Caco-2 (cell line): ENCODE measurements at regions not wholly inside any gene's neighbourhood (a gene's known extent, or its start where the extent isn't known, plus 50 kb on each side); places are given as distances from the start of the nearest gene placed in this dataset.
A peak's percentile ranks its signal among the peaks of the same experiment; 100 is the strongest.

ENCODE experiments used
- BruUV-seq: library from RNA; stranded (reverse); fragments of 400-500 nt; replicated peaks from 2 replicates; lab custom pipeline; 2021; lab: Mats Ljungman, UMichigan
- CTCF ChIA-PET: fragments of 300-600 bp; sonication (Branson Sonifier 250); formaldehyde crosslinking; loops from one replicate; lab custom pipeline; 2022; ENCODE audit warnings: antibody characterized with exemption; lab: Charles Lee
- POLR2A ChIA-PET: fragments of 300-600 bp; sonication (Branson Sonifier 250); formaldehyde crosslinking; loops from one replicate; lab custom pipeline; 2022; ENCODE audit warnings: antibody characterized with exemption; lab: Charles Lee
- DNase-seq, 2 experiments: peaks; one replicate each; pipeline versions ENCODE4 v3.0.0 to v3.0.0-alpha.2; 2020 to 2022
- H3K27me3 ChIP-seq: replicated peaks from 2 replicates; pipeline ENCODE4 v1.6.0; 2011; ENCODE audit warnings: low read length; ENCODE audit not compliant: control insufficient read depth, insufficient read depth
- H3K36me3 ChIP-seq: 2 replicates; pipeline ENCODE4 v1.5.1; 2011; ENCODE audit warnings: low read length; ENCODE audit not compliant: control insufficient read depth, insufficient read depth
- H3K4me1 ChIP-seq: fragments of 250-450 bp; sonication (Bioruptor Pico); 2 replicates; pipeline ENCODE4 v1.5.1; 2020; ENCODE audit warnings: mild to moderate bottlenecking
- H3K4me3 ChIP-seq: 2 replicates; pipeline ENCODE4 v1.5.1; 2011; ENCODE audit warnings: low read depth, mild to moderate bottlenecking, control low read depth, low read length
- H3K9me3 ChIP-seq: fragments of 250-450 bp; sonication (Bioruptor Pico); 2 replicates; pipeline ENCODE4 v1.5.1; 2020; ENCODE audit warnings: mild to moderate bottlenecking, moderate library complexity
- H3K27ac Mint-ChIP-seq: one replicate; pipeline ENCODE4 v1.8.0; 2022; ENCODE audit warnings: mixed read lengths; ENCODE audit not compliant: unreplicated experiment
- H3K27me3 Mint-ChIP-seq: one replicate; pipeline ENCODE4 v1.8.0; 2022; ENCODE audit warnings: mixed read lengths; ENCODE audit not compliant: insufficient read depth, unreplicated experiment
- H3K36me3 Mint-ChIP-seq: one replicate; pipeline ENCODE4 v1.8.0; 2022; ENCODE audit warnings: mild to moderate bottlenecking, mixed read lengths; ENCODE audit not compliant: insufficient read depth, unreplicated experiment
- H3K4me1 Mint-ChIP-seq: one replicate; pipeline ENCODE4 v1.8.0; 2022; ENCODE audit warnings: low read depth, mixed read lengths; ENCODE audit not compliant: unreplicated experiment
- H3K4me3 Mint-ChIP-seq: one replicate; pipeline ENCODE4 v1.8.0; 2022; ENCODE audit warnings: mild to moderate bottlenecking, moderate library complexity, mixed read lengths; ENCODE audit not compliant: unreplicated experiment
- H3K9me3 Mint-ChIP-seq: one replicate; pipeline ENCODE4 v1.8.0; 2022; ENCODE audit warnings: mixed read lengths; ENCODE audit not compliant: unreplicated experiment
- intact Hi-C: fragments of 100-400 bp; cut with micrococcal nuclease; formaldehyde crosslinking; loops from one replicate; pipeline ENCODE4 v1.10.0; 2022; ENCODE audit not compliant: unreplicated experiment
- TF ChIP-seq, protein P1 (sequence below), 2 experiments: fragments of 200-600 bp in 1 of 2; IDR thresholded peaks; 1 replicate in 1 of 2; 2 replicates in 1 of 2; pipeline versions ENCODE4 v1.5.1 to v1.8.0; 2011 to 2022; ENCODE audit warnings: antibody characterized with exemption in 1 of 2, control low read depth in 1 of 2, inconsistent platforms in 1 of 2, low read depth in 1 of 2, low read length in 1 of 2, mild to moderate bottlenecking in 1 of 2, moderate library complexity in 1 of 2; ENCODE audit not compliant: insufficient read depth in 1 of 2, severe bottlenecking in 1 of 2, unreplicated experiment in 1 of 2

DNA sequence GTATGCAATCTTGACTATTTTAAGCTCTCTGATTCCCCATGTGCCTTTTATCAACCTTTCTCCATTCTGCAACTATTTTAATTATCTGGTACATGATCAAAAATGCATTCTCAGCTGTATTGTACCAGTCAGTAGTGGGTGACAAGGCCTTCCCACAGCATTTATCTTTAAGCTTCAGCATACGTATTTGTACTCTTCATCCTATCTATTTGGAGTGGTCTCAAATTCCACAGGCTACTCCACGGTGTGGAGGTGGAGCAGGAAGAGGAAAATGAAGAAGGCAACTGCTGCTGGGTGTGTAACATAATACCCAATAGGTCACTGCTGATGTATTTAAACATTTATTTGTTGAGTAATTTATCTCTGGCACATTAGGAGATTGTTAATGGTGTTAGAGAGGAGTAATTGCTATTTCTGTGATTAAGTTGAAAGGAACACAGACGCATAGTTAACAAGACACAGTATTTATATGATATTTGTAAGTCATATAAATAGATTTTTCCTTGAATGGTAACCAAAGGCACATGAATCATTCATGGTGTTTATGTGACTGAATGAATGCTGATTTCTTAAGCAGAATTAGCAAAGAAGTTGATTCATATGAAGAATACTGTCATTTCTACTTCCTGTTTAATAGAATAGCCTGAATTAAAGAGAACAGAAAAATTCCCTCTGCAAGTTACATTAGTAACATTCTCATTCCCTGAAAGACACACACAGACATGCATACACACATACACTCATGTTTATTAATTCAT, 153.8 kb upstream of the NR3C1 start:
- Histone ChIP-seq H3K4me3 (no peak overlapping the region), H3K4me1 (peaks cover 37% of the 10 kb centered on the region), H3K36me3 (no peaks in the 10 kb centered on the region), H3K9me3 (no peaks in the 10 kb centered on the region), H3K27me3 (no peaks in the 10 kb centered on the region)
- no peak overlapping the region for H3K4me3 Mint-ChIP-seq
- no TSS peak for BruUV-seq
- CTCF ChIA-PET: no interaction called here
- peaks cover 37% of the 10 kb centered on the region for H3K4me1 Mint-ChIP-seq
- no peaks in the 10 kb centered on the region for H3K27me3 Mint-ChIP-seq
- no peak for DNase-seq
- TF ChIP-seq, protein P1, sequence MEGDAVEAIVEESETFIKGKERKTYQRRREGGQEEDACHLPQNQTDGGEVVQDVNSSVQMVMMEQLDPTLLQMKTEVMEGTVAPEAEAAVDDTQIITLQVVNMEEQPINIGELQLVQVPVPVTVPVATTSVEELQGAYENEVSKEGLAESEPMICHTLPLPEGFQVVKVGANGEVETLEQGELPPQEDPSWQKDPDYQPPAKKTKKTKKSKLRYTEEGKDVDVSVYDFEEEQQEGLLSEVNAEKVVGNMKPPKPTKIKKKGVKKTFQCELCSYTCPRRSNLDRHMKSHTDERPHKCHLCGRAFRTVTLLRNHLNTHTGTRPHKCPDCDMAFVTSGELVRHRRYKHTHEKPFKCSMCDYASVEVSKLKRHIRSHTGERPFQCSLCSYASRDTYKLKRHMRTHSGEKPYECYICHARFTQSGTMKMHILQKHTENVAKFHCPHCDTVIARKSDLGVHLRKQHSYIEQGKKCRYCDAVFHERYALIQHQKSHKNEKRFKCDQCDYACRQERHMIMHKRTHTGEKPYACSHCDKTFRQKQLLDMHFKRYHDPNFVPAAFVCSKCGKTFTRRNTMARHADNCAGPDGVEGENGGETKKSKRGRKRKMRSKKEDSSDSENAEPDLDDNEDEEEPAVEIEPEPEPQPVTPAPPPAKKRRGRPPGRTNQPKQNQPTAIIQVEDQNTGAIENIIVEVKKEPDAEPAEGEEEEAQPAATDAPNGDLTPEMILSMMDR (IDR thresholded peaks at IDR 0.05; ENCODE audit: insufficient read depth in 1 of 2, low read depth in 1 of 2, low read length in 1 of 2, severe bottlenecking in 1 of 2, unreplicated experiment in 1 of 2): no peak
- H3K36me3 Mint-ChIP-seq: no peaks in the 10 kb centered on the region
- POLR2A ChIA-PET: no interaction called here
- no peak overlapping the region for H3K27ac Mint-ChIP-seq
- intact Hi-C loops: no loop called here
- no peaks in the 10 kb centered on the region for H3K9me3 Mint-ChIP-seq

DNA sequence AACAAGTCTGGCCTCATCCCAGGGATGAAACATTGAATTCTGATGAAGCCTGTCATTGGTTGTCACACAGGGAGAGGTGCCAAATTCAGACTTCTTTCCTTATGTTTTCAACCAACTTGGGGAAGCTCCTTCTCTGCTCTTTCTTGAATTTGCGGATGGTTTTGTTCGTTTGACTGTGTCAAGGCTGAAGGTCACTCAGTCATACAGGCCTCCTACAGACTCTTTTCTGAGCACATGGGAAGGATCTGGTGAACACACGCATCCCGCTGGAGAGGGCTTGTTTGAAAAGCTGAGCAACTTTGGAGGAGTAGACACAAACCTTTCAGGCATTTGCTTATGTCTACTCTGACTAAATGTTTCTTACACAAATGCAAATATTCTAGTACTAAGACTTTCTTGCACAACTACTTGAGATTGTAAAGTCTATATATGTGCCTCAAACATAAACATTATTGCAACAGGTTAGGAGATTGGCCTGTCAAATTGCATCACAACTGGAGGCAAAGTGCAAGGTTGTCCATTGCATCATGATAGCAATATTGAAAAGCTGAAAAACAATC, 151.5 kb upstream of the NR3C1 start:
- DNase-seq: peak; percentile 53 to 64
- BruUV-seq: no TSS peak
- ChIA-PET POLR2A (no interaction called here), CTCF (interaction anchor here (0.6 kb wide), 2 partner anchors 34 to 450 kb away, joined by 3 read pairs; no protein-coding TSS in a partner anchor)
- no peak overlapping the region for H3K4me3 ChIP-seq
- H3K9me3 ChIP-seq: no peaks in the 10 kb centered on the region
- peaks cover 19% of the 10 kb centered on the region for H3K4me1 Mint-ChIP-seq
- intact Hi-C loops: loop anchor here (1.0 kb wide), 4 partner anchors 14 to 137 kb away; no protein-coding TSS in a partner anchor
- peak overlapping the region; percentile 79 for H3K27ac Mint-ChIP-seq
- H3K36me3 Mint-ChIP-seq: no peaks in the 10 kb centered on the region
- no peaks in the 10 kb centered on the region for H3K27me3 ChIP-seq
- no peak overlapping the region for H3K4me3 Mint-ChIP-seq
- no peaks in the 10 kb centered on the region for H3K27me3 Mint-ChIP-seq
- H3K36me3 ChIP-seq: no peaks in the 10 kb centered on the region
- TF ChIP-seq, protein P1 (IDR thresholded peaks at IDR 0.05; ENCODE audit: insufficient read depth in 1 of 2, low read depth in 1 of 2, low read length in 1 of 2, severe bottlenecking in 1 of 2, unreplicated experiment in 1 of 2): no peak
- H3K4me1 ChIP-seq: peaks cover 15% of the 10 kb centered on the region
- H3K9me3 Mint-ChIP-seq: no peaks in the 10 kb centered on the region

DNA sequence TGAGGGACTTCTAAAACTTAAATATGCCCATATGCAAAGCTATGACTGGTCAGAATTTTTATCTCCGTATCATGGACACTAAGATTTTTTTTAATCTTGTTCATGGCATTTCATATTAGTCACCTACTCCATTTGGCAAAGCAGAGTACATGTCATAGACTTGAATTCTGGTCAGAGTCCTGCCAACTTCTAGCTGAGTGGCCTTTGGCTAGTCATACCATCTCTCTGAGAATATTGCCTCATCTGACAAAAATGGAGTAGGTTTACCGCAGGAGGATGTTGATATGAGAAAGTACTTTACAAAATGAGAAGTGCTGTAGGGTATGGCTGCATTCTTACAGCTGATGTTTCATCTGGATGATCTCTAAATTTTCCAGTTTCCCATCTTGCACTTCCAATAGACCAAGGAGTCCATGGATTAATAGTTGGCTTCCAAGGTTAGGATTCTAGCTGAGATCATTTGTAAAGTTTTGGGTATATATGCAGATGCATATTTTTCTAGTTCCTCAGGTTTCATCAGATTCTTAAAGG, 150.8 kb upstream of the NR3C1 start:
- peaks cover 17% of the 10 kb centered on the region for H3K4me1 Mint-ChIP-seq
- H3K9me3 Mint-ChIP-seq: no peaks in the 10 kb centered on the region
- intact Hi-C loops: no loop called here
- H3K9me3 ChIP-seq: no peaks in the 10 kb centered on the region
- H3K4me3 Mint-ChIP-seq: no peak overlapping the region
- H3K4me1 ChIP-seq: peaks cover 13% of the 10 kb centered on the region
- CTCF ChIA-PET: interaction anchor here (0.6 kb wide), 2 partner anchors 33 to 451 kb away, joined by 3 read pairs; no protein-coding TSS in a partner anchor
- no peaks in the 10 kb centered on the region for H3K27me3 Mint-ChIP-seq
- no peak overlapping the region for H3K27ac Mint-ChIP-seq
- H3K4me3 ChIP-seq: no peak overlapping the region
- H3K36me3 Mint-ChIP-seq: no peaks in the 10 kb centered on the region
- no TSS peak for BruUV-seq
- POLR2A ChIA-PET: no interaction called here
- no peak for DNase-seq
- H3K27me3 ChIP-seq: no peaks in the 10 kb centered on the region
- no peaks in the 10 kb centered on the region for H3K36me3 ChIP-seq
- TF ChIP-seq, protein P1 (IDR thresholded peaks at IDR 0.05; ENCODE audit: insufficient read depth in 1 of 2, low read depth in 1 of 2, low read length in 1 of 2, severe bottlenecking in 1 of 2, unreplicated experiment in 1 of 2): no peak
